ENCODE measurements at regions not wholly inside any gene's neighbourhood (a gene's known extent, or its start where the extent isn't known, plus 50 kb on each side); places are given as distances from the start of the nearest gene placed in this dataset.

DNA sequence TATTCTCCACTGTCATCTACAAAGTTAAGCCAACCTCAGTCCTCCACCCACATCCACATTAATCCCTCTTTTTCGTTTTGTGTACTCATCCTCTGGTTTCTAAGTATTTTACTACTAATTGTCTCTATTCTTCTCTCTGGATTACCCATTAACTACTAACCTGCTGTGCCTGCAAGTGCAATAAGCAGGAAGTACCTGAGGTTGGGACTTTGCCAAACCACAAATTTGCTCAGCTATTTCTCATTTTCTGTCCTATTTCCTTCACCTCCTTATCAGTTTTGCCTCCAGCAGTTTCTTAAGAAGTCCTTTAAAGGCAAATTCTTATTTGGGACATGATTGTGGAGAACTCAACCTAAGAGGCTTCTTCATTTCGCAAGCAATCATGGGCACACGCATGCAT lies 1708.9 kb downstream of the SLITRK5 start:
- Histone ChIP-seq H3K4me1 (ENCODE audit: control insufficient read depth, insufficient read depth, low read length) (no peaks in the 10 kb centered on the region), H4K5ac (ENCODE audit: low read depth, low read length) (no peak overlapping the region), H3K27ac (ENCODE audit: insufficient read depth, low read length) (no peak overlapping the region), H3K9ac (ENCODE audit: low read depth, low read length) (no peak overlapping the region), H3K9me1 (ENCODE audit: insufficient read depth, low read length) (no peaks in the 10 kb centered on the region), H2AFZ (replicated peaks; ENCODE audit: low read length, poor library complexity) (no peak overlapping the region), H3K9me3 (ENCODE audit: control insufficient read depth, insufficient read depth, low read length) (no peaks in the 10 kb centered on the region; the same call in 1 of the 2 replicates), H2BK5ac (ENCODE audit: low read depth, low read length, poor library complexity, severe bottlenecking) (no peak overlapping the region), H3K56ac (ENCODE audit: extremely low read depth, insufficient read depth, low read length) (no peak overlapping the region), H2BK120ac (ENCODE audit: low read depth, low read length) (no peak overlapping the region), H3K23ac (ENCODE audit: low read depth, low read length) (no peak overlapping the region), H2AK5ac (ENCODE audit: low read depth, low read length) (no peak overlapping the region), H4K20me1 (ENCODE audit: insufficient read depth, low read length) (no peaks in the 10 kb centered on the region), H2BK15ac (ENCODE audit: low read depth, low read length) (no peak overlapping the region), H3K4ac (ENCODE audit: low read depth, low read length) (no peak overlapping the region), H4K91ac (ENCODE audit: insufficient read depth, low read depth, low read length) (no peak overlapping the region), H3K4me3 (ENCODE audit: insufficient read depth, low read depth, low read length) (no peak overlapping the region), H3K14ac (replicated peaks; ENCODE audit: low read depth, low read length) (no peak overlapping the region), H3K36me3 (ENCODE audit: control insufficient read depth, insufficient read depth, low read length) (no peaks in the 10 kb centered on the region), H3K27me3 (ENCODE audit: control insufficient read depth, insufficient read depth, low read length) (no peaks in the 10 kb centered on the region), H3K4me2 (ENCODE audit: low read depth, low read length) (no peak overlapping the region), H3K18ac (ENCODE audit: low read depth, low read length) (no peak overlapping the region), H2BK20ac (ENCODE audit: low read depth, low read length) (no peak overlapping the region), H3K79me1 (ENCODE audit: low read depth in 1 of 2, low read length in 2 of 2) (no peaks in the 10 kb centered on the region), H4K8ac (ENCODE audit: low read depth in 2 of 2, low read length in 2 of 2) (no peak overlapping the region), H2AK9ac (replicated peaks; ENCODE audit: low read depth, low read length, poor library complexity) (no peak overlapping the region)
- ChIA-PET CTCF (no interaction called here), POLR2A (ENCODE audit: unreplicated experiment) (no interaction called here)
- intact Hi-C loops (cut with micrococcal nuclease) = no loop called here
- DNase-seq (no peak), ATAC-seq (ENCODE audit: low read depth) (no peak)
- BruUV-seq (replicated peaks) = no TSS peak
- TF ChIP-seq, protein P1, sequence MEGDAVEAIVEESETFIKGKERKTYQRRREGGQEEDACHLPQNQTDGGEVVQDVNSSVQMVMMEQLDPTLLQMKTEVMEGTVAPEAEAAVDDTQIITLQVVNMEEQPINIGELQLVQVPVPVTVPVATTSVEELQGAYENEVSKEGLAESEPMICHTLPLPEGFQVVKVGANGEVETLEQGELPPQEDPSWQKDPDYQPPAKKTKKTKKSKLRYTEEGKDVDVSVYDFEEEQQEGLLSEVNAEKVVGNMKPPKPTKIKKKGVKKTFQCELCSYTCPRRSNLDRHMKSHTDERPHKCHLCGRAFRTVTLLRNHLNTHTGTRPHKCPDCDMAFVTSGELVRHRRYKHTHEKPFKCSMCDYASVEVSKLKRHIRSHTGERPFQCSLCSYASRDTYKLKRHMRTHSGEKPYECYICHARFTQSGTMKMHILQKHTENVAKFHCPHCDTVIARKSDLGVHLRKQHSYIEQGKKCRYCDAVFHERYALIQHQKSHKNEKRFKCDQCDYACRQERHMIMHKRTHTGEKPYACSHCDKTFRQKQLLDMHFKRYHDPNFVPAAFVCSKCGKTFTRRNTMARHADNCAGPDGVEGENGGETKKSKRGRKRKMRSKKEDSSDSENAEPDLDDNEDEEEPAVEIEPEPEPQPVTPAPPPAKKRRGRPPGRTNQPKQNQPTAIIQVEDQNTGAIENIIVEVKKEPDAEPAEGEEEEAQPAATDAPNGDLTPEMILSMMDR (conservative IDR thresholded peaks at IDR 0.05; ENCODE audit: low read depth, low read length) = no peak
- TF ChIP-seq POLR2A (IDR thresholded peaks at IDR 0.05; ENCODE audit: low read depth, low read length) (no peak), CHD1 (IDR thresholded peaks at IDR 0.05; ENCODE audit: low read depth, low read length) (no peak), CEBPB (IDR thresholded peaks at IDR 0.05; ENCODE audit: low read depth, low read length) (no peak), BHLHE40 (IDR thresholded peaks at IDR 0.05; ENCODE audit: low read depth, low read length) (no peak)
- TF ChIP-seq, protein P2, sequence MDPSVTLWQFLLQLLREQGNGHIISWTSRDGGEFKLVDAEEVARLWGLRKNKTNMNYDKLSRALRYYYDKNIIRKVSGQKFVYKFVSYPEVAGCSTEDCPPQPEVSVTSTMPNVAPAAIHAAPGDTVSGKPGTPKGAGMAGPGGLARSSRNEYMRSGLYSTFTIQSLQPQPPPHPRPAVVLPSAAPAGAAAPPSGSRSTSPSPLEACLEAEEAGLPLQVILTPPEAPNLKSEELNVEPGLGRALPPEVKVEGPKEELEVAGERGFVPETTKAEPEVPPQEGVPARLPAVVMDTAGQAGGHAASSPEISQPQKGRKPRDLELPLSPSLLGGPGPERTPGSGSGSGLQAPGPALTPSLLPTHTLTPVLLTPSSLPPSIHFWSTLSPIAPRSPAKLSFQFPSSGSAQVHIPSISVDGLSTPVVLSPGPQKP (IDR thresholded peaks at IDR 0.05; ENCODE audit: borderline replicate concordance, low read depth, low read length) = no peak
- dilution Hi-C loops (cut with HindIII; ENCODE audit: low sequenced_read_pairs, unreplicated experiment) = no loop called here
- no CpG with 5 or more reads among the region's 3 CpGs for WGBS, 2 experiments (ENCODE audit: extremely low coverage in 2 of 2, insufficient read length in 1 of 2)
- in situ Hi-C loops (cut with MboI; ENCODE audit: low sequenced_read_pairs) = no loop called here

All from IMR-90 (cell line).